ENCODE measurements at regions not wholly inside any gene's neighbourhood (a gene's known extent, or its start where the extent isn't known, plus 50 kb on each side); places are given as distances from the start of the nearest gene placed in this dataset.
"Not testable (repeated sequence)": the region's sequence is repeated elsewhere in the genome, so short reads cannot be mapped to it uniquely, and the experiment has no call there.

DNA sequence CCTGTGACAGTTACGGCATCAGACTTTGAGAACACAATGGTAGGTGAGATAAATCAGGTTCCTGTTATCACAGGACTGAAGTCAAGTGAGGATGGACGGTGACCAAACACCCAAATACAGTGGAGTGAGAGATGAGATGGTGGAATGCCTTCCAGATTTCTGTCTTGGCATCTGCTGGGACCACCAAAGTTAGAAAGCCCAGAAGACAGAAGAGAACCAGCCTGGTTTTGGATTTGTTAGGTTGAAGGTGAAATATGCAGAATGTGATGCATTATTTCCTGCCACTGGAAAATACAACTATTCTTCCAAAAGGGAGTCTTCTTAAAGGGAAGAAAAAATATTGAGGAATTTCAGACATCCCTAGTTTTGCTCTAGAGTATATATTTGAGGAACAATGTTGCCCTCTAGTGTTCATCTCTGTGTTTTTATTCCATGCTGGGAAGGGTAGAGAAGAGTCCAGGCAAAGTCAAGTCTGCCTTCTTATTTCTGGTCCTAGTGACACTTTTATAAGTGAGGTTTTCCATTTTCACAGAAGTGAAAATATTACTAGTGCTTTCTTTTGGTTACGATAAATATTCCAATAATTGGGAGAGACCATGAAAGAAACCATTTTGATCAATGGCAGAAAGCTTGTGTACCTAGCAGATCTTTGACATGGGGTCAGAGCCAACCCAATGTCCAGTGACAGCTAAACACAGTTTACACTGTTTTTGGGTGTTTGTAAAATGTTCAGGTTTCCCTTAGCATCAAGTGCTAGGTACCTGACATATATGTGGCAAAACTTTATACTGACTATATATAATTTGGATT lies 142.3 kb upstream of the ANKH start:
- H3K36me3 Mint-ChIP-seq (ENCODE audit: low read depth) = no peaks in the 10 kb centered on the region
- no peak overlapping the region for H3K4me3 Mint-ChIP-seq
- H3K4me1 Mint-ChIP-seq (ENCODE audit: low read depth) = no peaks in the 10 kb centered on the region
- H3K27ac Mint-ChIP-seq = no peak overlapping the region
- peaks cover 9% of the 10 kb centered on the region for H3K27me3 Mint-ChIP-seq
- H3K9me3 Mint-ChIP-seq = peaks cover 4% of the 10 kb centered on the region

DNA sequence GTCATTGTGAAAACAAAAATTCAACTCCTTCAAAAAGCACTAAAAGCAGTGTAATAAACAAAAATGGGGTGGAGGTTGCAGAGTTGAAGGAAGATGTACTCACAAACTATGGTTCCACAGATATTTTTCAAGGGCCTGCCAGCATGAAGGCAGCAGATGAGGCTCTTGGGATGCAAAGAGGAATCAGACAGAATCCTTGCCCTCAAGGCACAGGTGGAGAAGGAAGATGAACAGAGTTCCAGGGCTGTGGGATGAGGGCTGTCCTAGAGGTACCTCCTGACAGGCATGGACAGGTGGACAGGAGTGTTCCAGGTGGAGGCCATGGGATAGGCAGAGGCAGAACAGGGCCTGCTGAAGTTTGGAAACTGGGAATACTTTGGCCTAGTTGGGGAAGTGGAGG lies 140.5 kb upstream of the ANKH start:
- Mint-ChIP-seq H3K27ac (no peak overlapping the region), H3K36me3 (ENCODE audit: low read depth) (no peaks in the 10 kb centered on the region), H3K4me1 (ENCODE audit: low read depth) (no peaks in the 10 kb centered on the region), H3K9me3 (peaks cover under 1% of the 10 kb centered on the region), H3K4me3 (no peak overlapping the region), H3K27me3 (peaks cover 9% of the 10 kb centered on the region)

DNA sequence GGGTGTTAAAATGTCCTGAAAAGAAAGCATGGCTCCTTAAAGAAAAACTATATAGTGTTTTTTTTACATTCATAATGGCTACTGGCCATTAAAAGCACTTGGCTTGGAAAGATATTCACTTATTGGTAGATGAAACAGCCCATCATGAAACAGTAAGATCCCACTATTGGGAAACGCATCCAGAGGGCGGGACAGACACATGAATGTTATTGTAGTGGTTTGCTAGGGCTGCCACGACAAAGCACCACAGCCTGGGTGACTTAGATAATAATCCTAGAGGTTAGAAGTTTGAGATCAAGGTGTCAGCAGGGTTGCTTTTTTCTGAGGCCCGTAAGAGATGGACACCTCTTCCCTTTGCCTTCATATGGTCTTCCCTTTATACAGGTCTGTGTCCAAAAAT lies 139.4 kb upstream of the ANKH start:
- no peak overlapping the region for H3K27ac Mint-ChIP-seq
- H3K4me3 Mint-ChIP-seq = no peak overlapping the region
- no peaks in the 10 kb centered on the region for H3K4me1 Mint-ChIP-seq (ENCODE audit: low read depth)
- H3K36me3 Mint-ChIP-seq (ENCODE audit: low read depth) = no peaks in the 10 kb centered on the region
- no peaks in the 10 kb centered on the region for H3K9me3 Mint-ChIP-seq
- peaks cover 12% of the 10 kb centered on the region for H3K27me3 Mint-ChIP-seq

DNA sequence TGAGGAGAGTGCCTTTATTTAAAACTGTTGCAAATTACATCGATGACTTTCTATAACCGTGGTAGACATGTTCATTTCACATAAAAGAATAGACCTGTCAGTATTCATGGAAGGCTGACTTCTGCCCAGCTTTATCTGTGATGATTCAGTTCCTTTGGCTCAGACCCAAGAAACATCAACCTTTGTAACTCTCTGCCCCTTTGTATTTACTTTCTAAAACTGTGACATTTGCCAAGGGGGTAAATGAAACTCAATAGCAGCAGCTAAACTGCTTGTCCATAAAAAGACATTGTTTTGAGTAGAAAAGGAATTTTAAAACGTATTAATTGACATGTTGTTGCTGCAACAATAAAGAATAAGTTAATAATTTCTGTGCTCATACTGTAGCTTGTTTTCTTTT lies 137.8 kb upstream of the ANKH start:
- Mint-ChIP-seq H3K27me3 (peaks cover 10% of the 10 kb centered on the region), H3K36me3 (ENCODE audit: low read depth) (no peaks in the 10 kb centered on the region), H3K4me1 (ENCODE audit: low read depth) (no peaks in the 10 kb centered on the region), H3K4me3 (no peak overlapping the region), H3K27ac (no peak overlapping the region), H3K9me3 (no peaks in the 10 kb centered on the region)

DNA sequence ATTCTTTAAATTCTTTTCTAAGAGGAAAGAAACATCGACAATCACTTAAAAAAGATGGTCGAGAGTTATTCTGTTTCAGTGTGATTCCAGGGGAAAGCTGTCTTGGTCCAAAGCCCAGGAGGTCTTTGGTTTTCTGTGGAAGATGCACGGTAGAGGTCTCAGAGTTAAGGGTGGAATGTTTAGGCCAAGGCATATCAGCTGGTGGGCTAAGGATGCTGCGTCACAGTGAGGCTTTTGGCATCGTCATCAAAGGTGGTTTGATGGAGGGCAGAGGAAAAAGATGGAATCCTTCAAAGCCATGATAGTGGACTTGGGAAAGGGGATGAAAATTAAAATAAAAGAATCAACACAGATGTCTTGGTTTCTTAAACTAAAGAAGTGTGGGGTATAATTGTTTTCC lies 137.3 kb upstream of the ANKH start:
- Mint-ChIP-seq H3K4me3 (no peak overlapping the region), H3K9me3 (no peaks in the 10 kb centered on the region), H3K4me1 (ENCODE audit: low read depth) (no peaks in the 10 kb centered on the region), H3K27me3 (peaks cover 9% of the 10 kb centered on the region), H3K27ac (no peak overlapping the region), H3K36me3 (ENCODE audit: low read depth) (no peaks in the 10 kb centered on the region)

DNA sequence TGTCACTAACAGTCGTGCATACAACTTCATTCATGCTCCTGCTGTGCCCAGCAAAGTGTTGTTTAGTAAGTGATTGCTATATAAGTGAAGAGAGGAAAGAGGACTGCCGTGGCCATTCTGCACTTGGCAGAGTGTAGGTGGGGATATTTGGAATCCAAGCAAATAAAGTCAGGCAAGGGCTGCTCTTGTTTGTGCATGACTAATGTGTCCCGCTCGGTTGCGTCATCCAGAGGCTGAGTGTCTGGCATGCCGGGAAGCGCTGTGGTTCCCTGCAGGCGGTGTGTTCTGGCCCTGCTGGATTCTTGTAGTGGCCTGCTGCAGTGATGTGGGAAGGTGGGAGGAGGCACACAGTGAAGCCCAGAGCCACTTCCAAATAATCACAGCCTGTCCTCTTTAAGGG lies 136.9 kb upstream of the ANKH start:
- no peak overlapping the region for H3K27ac Mint-ChIP-seq
- no peak overlapping the region for H3K4me3 Mint-ChIP-seq
- H3K4me1 Mint-ChIP-seq (ENCODE audit: low read depth) = peaks cover 1% of the 10 kb centered on the region
- peaks cover 5% of the 10 kb centered on the region for H3K27me3 Mint-ChIP-seq
- no peaks in the 10 kb centered on the region for H3K9me3 Mint-ChIP-seq
- H3K36me3 Mint-ChIP-seq (ENCODE audit: low read depth) = no peaks in the 10 kb centered on the region

DNA sequence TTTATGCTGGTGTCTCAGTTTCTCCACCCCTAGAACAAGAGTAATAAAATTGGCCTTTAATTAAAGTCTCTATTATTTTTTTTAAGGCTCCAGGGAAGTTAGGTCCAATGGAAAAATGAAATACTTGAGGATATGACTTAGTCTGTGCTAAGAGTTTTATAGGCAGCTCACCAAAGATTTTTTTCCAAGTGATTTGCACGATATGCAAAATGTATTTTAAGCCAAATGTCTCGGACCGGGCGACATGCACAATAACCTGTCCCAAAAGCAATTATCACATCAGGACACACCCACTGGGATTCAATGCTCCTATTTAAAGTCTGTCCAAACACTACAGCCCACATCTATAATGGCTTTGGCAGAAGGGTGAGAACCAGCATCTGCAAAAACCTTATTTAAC lies 136.1 kb upstream of the ANKH start:
- no peak overlapping the region for H3K27ac Mint-ChIP-seq
- no peaks in the 10 kb centered on the region for H3K36me3 Mint-ChIP-seq (ENCODE audit: low read depth)
- no peak overlapping the region for H3K4me3 Mint-ChIP-seq
- H3K4me1 Mint-ChIP-seq (ENCODE audit: low read depth) = peaks cover 5% of the 10 kb centered on the region
- peaks cover 5% of the 10 kb centered on the region for H3K27me3 Mint-ChIP-seq
- H3K9me3 Mint-ChIP-seq = no peaks in the 10 kb centered on the region

DNA sequence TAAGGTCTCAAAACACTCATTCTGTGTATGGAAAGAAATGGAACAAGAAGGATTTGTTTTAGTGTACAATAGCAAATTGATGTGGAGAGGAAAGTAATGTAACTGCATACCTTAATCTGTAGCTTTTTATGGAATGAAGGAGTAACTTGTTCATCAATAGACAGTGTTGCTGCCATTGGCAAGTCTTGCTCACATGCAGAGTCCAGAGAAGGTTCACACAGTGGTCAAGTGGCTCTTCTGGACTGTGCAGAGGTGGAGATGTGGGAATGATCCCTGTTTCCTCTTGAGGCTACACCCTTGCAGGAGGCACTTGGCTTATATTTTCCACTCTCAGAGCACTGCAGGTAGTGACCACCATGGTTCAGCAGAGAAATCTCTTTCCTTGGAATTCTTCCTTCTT lies 132.9 kb upstream of the ANKH start:
- Mint-ChIP-seq H3K9me3 (no peaks in the 10 kb centered on the region), H3K36me3 (ENCODE audit: low read depth) (no peaks in the 10 kb centered on the region), H3K27ac (no peak overlapping the region), H3K4me3 (no peak overlapping the region), H3K27me3 (peaks cover 7% of the 10 kb centered on the region), H3K4me1 (ENCODE audit: low read depth) (peaks cover 14% of the 10 kb centered on the region)

DNA sequence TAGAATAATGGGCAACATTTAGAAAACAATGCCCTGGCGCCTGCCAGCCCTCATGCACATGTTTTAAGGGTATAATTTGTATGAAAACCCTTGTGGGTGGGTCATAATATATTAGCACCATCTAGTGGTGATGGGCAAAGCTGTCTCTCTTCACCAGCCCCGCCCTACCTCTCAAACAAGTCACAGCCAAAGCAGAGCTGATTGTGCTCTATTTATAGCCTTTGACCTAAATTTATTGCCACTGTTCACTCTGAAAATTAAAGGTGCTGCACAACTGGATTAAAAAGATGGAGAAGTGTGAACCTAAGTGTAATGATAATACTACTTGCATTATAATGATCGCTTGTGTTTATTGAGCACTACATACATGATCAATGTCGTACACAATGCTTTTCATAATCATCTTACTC lies 131.9 kb upstream of the ANKH start:
- Mint-ChIP-seq H3K4me1 (ENCODE audit: low read depth) (peaks cover 18% of the 10 kb centered on the region), H3K27me3 (peaks cover 14% of the 10 kb centered on the region), H3K27ac (no peak overlapping the region), H3K36me3 (ENCODE audit: low read depth) (peaks cover 3% of the 10 kb centered on the region), H3K4me3 (no peak overlapping the region), H3K9me3 (peaks cover 1% of the 10 kb centered on the region)

DNA sequence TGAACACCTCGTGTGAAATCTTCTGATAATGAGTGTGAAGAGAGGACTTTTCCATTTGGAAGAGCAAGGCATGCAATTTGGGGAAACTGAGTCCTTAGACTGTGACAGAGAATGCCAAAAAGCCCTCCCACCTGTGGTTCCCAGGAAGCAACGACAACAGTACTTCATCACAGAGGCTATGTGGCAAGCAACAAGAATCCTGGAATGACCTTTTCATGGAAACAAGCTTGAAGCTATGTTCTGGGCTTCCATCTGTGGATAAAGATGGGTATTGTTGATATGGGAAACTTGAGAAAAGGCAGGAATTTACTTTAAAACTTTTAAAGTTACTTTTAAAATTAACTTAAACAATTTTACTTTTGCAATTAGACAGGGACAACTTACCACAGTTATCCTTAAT lies 131.2 kb upstream of the ANKH start:
- Mint-ChIP-seq H3K9me3 (peaks cover 7% of the 10 kb centered on the region), H3K36me3 (ENCODE audit: low read depth) (peaks cover 8% of the 10 kb centered on the region), H3K27ac (no peak overlapping the region), H3K4me1 (ENCODE audit: low read depth) (peaks cover 22% of the 10 kb centered on the region), H3K4me3 (no peak overlapping the region), H3K27me3 (peaks cover 18% of the 10 kb centered on the region)

DNA sequence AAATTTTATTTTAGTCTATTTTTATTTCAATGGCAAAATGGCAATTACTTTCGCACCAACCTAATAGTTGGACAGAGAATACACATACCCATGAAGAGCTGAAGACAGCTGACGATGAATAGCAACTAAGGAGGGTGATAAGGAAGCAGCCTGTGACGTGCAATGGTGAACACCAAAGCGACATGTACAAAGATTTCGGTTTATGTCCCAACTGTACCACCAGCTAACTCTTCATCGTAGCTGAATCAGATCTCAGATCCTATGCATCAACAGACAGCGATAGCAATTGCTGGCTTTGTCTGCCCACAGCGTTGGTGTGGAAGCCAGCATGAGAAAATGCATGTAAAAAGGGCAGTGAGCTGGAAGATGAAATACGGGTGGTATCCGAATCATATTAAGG lies 130.6 kb upstream of the ANKH start:
- Mint-ChIP-seq H3K4me3 (no peak overlapping the region), H3K27ac (no peak overlapping the region), H3K27me3 (peaks cover 18% of the 10 kb centered on the region), H3K9me3 (peaks cover 7% of the 10 kb centered on the region), H3K4me1 (ENCODE audit: low read depth) (peaks cover 22% of the 10 kb centered on the region), H3K36me3 (ENCODE audit: low read depth) (peaks cover 8% of the 10 kb centered on the region)

DNA sequence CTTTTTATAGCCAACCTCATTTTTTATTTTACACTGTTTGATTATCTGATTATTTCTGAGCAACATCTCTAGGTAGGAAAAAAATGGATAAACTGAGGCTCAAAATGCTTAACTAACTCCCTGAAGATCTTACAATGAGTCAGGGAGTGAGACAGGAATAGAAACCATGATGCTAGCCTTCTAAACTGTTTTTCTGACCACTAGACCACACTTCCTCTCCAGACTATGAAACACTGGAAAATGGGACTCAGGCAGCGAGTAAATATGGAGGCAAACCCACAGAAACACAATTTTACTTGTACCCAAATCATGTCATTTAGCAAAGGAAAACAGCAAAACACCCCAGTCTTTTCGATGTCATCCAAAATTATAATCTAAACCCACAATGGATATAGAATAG lies 129.9 kb upstream of the ANKH start:
- Mint-ChIP-seq H3K9me3 (peaks cover 7% of the 10 kb centered on the region), H3K4me3 (no peak overlapping the region), H3K27ac (peak overlapping the region; percentile 52), H3K4me1 (ENCODE audit: low read depth) (peaks cover 22% of the 10 kb centered on the region), H3K27me3 (peaks cover 18% of the 10 kb centered on the region), H3K36me3 (ENCODE audit: low read depth) (peaks cover 8% of the 10 kb centered on the region)

DNA sequence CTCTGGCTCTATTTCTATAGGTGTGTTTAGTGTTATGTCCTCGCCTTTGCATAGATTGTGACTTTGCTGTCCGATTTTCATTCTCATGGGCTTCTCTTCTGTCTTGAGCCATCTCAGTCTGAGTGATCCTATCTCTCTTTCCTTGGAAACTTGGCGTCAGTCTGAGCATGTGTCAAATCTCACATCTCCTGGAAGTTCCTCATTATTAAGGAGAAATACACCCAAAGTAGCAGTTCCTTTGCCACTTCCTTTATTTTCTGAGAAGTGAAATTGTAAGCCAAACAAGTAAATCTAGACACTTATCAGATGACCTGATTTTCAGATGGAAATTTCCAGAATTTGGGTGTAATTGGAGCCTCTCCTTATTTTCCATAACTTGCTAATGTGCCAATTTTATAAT lies 126.9 kb upstream of the ANKH start:
- peaks cover 25% of the 10 kb centered on the region for H3K4me1 Mint-ChIP-seq (ENCODE audit: low read depth)
- H3K9me3 Mint-ChIP-seq = peaks cover 7% of the 10 kb centered on the region
- H3K27me3 Mint-ChIP-seq = peaks cover 12% of the 10 kb centered on the region
- peaks cover 8% of the 10 kb centered on the region for H3K36me3 Mint-ChIP-seq (ENCODE audit: low read depth)
- no peak overlapping the region for H3K4me3 Mint-ChIP-seq
- no peak overlapping the region for H3K27ac Mint-ChIP-seq

DNA sequence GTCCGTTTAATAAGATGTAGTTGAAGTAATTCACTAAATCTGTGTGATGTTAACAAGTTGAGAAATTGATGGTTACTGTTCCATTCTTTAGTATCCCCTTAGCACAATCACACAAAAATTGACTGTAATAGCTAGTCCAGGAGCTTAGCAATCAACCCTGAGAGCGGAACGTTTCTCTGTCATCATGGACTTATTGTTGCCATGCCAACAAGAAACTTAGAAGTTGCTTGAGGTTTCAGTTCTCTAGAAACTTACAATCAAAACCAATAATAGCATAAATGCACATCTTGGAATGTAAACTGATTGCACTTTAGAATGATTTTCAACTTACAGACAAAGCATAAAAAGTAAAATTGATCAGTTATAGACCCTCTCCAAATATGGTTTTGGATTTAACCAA lies 125.4 kb upstream of the ANKH start:
- H3K27me3 Mint-ChIP-seq = peaks cover 12% of the 10 kb centered on the region
- H3K27ac Mint-ChIP-seq = no peak overlapping the region
- no peak overlapping the region for H3K4me3 Mint-ChIP-seq
- H3K4me1 Mint-ChIP-seq (ENCODE audit: low read depth) = peaks cover 36% of the 10 kb centered on the region
- peaks cover 7% of the 10 kb centered on the region for H3K9me3 Mint-ChIP-seq
- H3K36me3 Mint-ChIP-seq (ENCODE audit: low read depth) = peaks cover 8% of the 10 kb centered on the region

DNA sequence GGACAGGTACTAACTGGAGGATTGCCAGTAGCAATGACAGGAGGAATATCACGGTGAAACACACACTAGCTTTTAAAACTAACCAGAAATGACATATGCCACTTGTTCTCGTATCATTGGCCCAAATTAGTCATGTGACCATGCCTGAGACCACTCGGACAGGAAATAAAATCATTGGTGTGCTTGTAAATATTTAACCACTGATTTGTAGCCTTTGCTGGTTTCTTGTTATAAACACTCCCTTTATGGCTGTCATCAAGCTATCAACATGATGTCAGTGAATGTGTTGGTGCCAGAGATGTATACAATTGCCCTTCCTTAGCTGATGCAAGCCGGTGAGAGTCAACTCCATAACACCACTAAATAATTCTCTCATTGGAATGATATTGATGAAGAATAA lies 123.7 kb upstream of the ANKH start:
- Mint-ChIP-seq H3K36me3 (ENCODE audit: low read depth) (peaks cover 8% of the 10 kb centered on the region), H3K9me3 (peaks cover 7% of the 10 kb centered on the region), H3K27ac (no peak overlapping the region), H3K4me3 (no peak overlapping the region), H3K27me3 (peaks cover 12% of the 10 kb centered on the region), H3K4me1 (ENCODE audit: low read depth) (peaks cover 32% of the 10 kb centered on the region)

DNA sequence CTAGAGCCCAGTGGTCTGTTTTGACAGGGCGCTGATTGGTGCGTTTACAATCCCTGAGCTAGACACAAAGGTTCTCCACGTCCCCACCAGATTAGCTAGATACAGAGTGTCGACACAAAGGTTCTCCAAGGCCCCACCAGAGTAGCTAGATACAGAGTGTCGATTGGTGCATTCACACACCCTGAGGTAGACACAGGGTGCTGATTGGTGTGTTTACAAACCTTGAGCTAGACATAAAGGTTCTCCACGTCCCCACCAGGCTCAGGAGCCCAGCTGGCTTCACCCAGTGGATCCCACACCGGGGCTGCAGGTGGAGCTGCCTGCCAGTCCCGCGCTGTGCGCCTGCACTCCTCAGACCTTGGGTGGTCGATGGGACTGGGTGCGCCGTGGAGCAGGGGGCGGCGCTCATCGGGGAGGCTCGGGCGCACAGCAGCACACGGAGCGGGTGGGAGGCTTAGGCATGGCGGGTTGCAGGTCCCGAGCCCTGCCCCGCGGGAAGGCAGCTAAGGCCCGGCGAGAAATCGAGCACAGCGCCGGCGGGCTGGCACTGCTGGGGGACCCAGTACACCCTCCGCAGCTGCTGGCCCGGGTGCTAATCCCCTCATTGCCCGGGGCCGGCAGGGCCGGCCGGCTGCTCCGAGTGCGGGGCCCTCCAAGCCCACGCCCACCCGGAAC lies 122.0 kb upstream of the ANKH start:
- Mint-ChIP-seq H3K4me3 (peak overlapping the region; percentile 89), H3K4me1 (ENCODE audit: low read depth) (peaks cover 29% of the 10 kb centered on the region)
- not testable (repeated sequence) for H3K36me3 Mint-ChIP-seq (ENCODE audit: low read depth); H3K27me3 Mint-ChIP-seq; H3K27ac Mint-ChIP-seq; H3K9me3 Mint-ChIP-seq
